Activated naive CD4-positive, alpha-beta T cell (primary cell): ENCODE measurements at regions not wholly inside any gene's neighbourhood (a gene's known extent, or its start where the extent isn't known, plus 50 kb on each side); places are given as distances from the start of the nearest gene placed in this dataset.
"Not testable (repeated sequence)": the region's sequence is repeated elsewhere in the genome, so short reads cannot be mapped to it uniquely, and the experiment has no call there.

Source experiments
- DNase-seq, 4 experiments: peaks; one replicate each; lab custom pipeline; 2025; lab: John Stamatoyannopoulos, UW

GRCh38 chr3:118765636-118766305, 268.9 kb downstream of the IGSF11 start:
- no peak for DNase-seq

GRCh38 chr3:118766306-118766669, 268.4 kb downstream of the IGSF11 start:
- DNase-seq, result no peak

- DNase-seq, result no peak
Observed at GRCh38 chr3:118772036-118772435, 262.6 kb downstream of the IGSF11 start.

- no peak for DNase-seq
Observed at GRCh38 chr3:118772547-118773011, 262.1 kb downstream of the IGSF11 start.

- DNase-seq, result no peak
Observed at GRCh38 chr3:118775021-118775420, 259.6 kb downstream of the IGSF11 start.

- DNase-seq, result no peak
Observed at GRCh38 chr3:118778201-118778600, 256.4 kb downstream of the IGSF11 start.

- no peak for DNase-seq
Observed at GRCh38 chr3:118781232-118781631, 253.4 kb downstream of the IGSF11 start.

- no peak for DNase-seq
Observed at GRCh38 chr3:118781839-118782238, 252.8 kb downstream of the IGSF11 start.

GRCh38 chr3:118782755-118783202, 251.9 kb downstream of the IGSF11 start:
- no peak for DNase-seq

- DNase-seq, result no peak
Observed at GRCh38 chr3:118785415-118785814, 249.2 kb downstream of the IGSF11 start.

- DNase-seq, result no peak
Observed at GRCh38 chr3:118791246-118791645, 243.4 kb downstream of the IGSF11 start.

- no peak for DNase-seq
Observed at GRCh38 chr3:118792191-118792590, 242.5 kb downstream of the IGSF11 start.

- DNase-seq, result no peak
Observed at GRCh38 chr3:118793176-118793575, 241.5 kb downstream of the IGSF11 start.

- no peak for DNase-seq
Observed at GRCh38 chr3:118799303-118799702, 235.3 kb downstream of the IGSF11 start.

GRCh38 chr3:118801899-118802298, 232.7 kb downstream of the IGSF11 start:
- DNase-seq, result no peak

- DNase-seq, result no peak
Observed at GRCh38 chr3:118802325-118803095, 232.1 kb downstream of the IGSF11 start.

GRCh38 chr3:118803096-118803476, 231.6 kb downstream of the IGSF11 start:
- DNase-seq, result no peak

- no peak for DNase-seq
Observed at GRCh38 chr3:118805007-118805406, 229.6 kb downstream of the IGSF11 start.

GRCh38 chr3:118806423-118806822, 228.2 kb downstream of the IGSF11 start:
- no peak for DNase-seq

- not testable (repeated sequence) for DNase-seq
Observed at GRCh38 chr3:118807349-118807748, 227.3 kb downstream of the IGSF11 start.

- DNase-seq, result no peak
Observed at GRCh38 chr3:118808723-118809122, 225.9 kb downstream of the IGSF11 start.

GRCh38 chr3:118809696-118810498, 224.7 kb downstream of the IGSF11 start:
- no peak for DNase-seq
